ENCODE measurements at regions not wholly inside any gene's neighbourhood (a gene's known extent, or its start where the extent isn't known, plus 50 kb on each side); places are given as distances from the start of the nearest gene placed in this dataset.

DNA sequence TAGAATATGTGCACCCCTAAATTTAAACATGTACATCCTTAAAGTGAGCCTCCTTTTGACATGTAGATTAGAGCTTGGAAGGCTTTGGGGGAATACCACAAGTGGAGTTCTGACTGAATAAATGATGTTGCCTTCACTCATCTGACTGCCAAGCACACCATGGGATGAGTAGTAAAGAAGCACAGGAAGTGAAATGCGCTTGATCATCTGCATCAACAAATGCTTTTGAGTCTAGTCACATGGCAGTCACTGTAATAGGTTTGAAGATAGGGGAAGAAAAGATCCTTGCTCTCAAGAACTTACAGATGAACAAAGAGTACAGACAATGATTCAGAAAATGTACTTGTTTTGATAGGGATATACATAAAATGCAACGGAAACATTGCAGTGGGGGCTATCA is 62.0 kb upstream of the STARD4 start:
- no peak for DNase-seq (ENCODE audit: low spot score)

- no peak for DNase-seq (ENCODE audit: low spot score)
These were observed 60.2 kb upstream of the STARD4 start for GRCh38 chr5:111572561-111572960.

GRCh38 chr5:111563031-111563822 is 50.9 kb upstream of the STARD4 start:
- DNase-seq (ENCODE audit: low spot score): no peak

GRCh38 chr5:111562561-111562960 is 50.2 kb upstream of the STARD4 start:
- no peak for DNase-seq (ENCODE audit: low spot score)

Data from GM03348 (cell line).